ENCODE measurements at regions not wholly inside any gene's neighbourhood (a gene's known extent, or its start where the extent isn't known, plus 50 kb on each side); places are given as distances from the start of the nearest gene placed in this dataset.

DNA sequence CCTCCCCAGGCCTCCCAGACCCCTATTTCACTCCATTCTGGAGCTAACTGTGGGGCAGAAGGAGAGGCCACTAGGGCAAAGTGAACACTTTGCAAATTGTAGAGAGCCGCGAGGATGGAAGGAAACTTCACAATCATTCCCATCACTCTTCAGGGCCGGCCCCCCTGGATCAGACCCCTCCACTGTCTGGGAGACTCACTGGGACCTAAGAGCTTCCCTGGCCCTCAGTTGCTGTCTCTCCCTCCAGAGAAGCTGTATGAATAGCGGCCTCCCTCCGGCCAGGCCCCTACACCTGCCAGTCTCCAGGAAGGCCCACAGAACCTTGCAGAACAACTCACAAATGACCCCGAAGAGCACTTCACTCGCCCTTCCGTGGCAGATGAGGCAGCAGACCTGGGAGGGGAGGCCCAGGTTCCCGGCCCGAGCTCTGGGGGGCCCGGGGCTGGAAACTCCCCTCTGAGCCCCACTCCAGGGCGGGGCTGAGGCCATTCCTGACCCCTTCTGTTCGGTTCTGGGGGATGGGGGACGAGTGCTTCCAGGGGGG, 141.9 kb upstream of the IER5L start:
- DNase-seq (no peak), ATAC-seq (ENCODE audit: low read depth) (no peak)
- in situ Hi-C loops (cut with MboI; ENCODE audit: low sequenced_read_pairs) = no loop called here
- Histone ChIP-seq H3K18ac (ENCODE audit: low read depth, low read length) (peak overlapping the region; percentile 52), H3K56ac (ENCODE audit: extremely low read depth, insufficient read depth, low read length) (peak overlapping the region; percentile 25; the same call in 1 of the 2 replicates), H3K4ac (ENCODE audit: low read depth, low read length) (peak overlapping the region; percentile 98), H3K79me1 (ENCODE audit: low read depth in 1 of 2, low read length in 2 of 2) (no peaks in the 10 kb centered on the region), H2BK15ac (ENCODE audit: low read depth, low read length) (0 out of 3 replicates have a peak overlapping the region, but pooled peaks have one; percentile 17), H4K91ac (ENCODE audit: insufficient read depth, low read depth, low read length) (peak overlapping the region; percentile 79), H2BK5ac (ENCODE audit: low read depth, low read length, poor library complexity, severe bottlenecking) (peak overlapping the region; percentile 44), H3K27me3 (ENCODE audit: control insufficient read depth, insufficient read depth, low read length) (no peaks in the 10 kb centered on the region), H3K36me3 (ENCODE audit: control insufficient read depth, insufficient read depth, low read length) (no peaks in the 10 kb centered on the region), H3K27ac (ENCODE audit: insufficient read depth, low read length) (peak overlapping the region; percentile 48), H3K4me1 (ENCODE audit: control insufficient read depth, insufficient read depth, low read length) (peaks cover 35% of the 10 kb centered on the region), H3K9me1 (ENCODE audit: insufficient read depth, low read length) (peaks cover 15% of the 10 kb centered on the region; the same call in 1 of the 2 replicates), H3K14ac (replicated peaks; ENCODE audit: low read depth, low read length) (peak overlapping the region; percentile 75), H2BK20ac (ENCODE audit: low read depth, low read length) (peak overlapping the region; percentile 56; the same call in 1 of the 2 replicates), H2AFZ (replicated peaks; ENCODE audit: low read length, poor library complexity) (peak overlapping the region; percentile 86), H3K9me3 (ENCODE audit: control insufficient read depth, insufficient read depth, low read length) (no peaks in the 10 kb centered on the region), H3K9ac (ENCODE audit: low read depth, low read length) (peak overlapping the region; percentile 51), H4K20me1 (ENCODE audit: insufficient read depth, low read length) (no peaks in the 10 kb centered on the region), H3K4me2 (ENCODE audit: low read depth, low read length) (peak overlapping the region; percentile 58), H4K5ac (ENCODE audit: low read depth, low read length) (peak overlapping the region; percentile 66), H2BK120ac (ENCODE audit: low read depth, low read length) (peak overlapping the region; percentile 89), H3K4me3 (ENCODE audit: insufficient read depth, low read depth, low read length) (no peak overlapping the region), H2AK5ac (ENCODE audit: low read depth, low read length) (peak overlapping the region; percentile 91; the same call in 1 of the 2 replicates), H4K8ac (ENCODE audit: low read depth in 2 of 2, low read length in 2 of 2) (peak overlapping the region; percentile 86 to 94), H3K23ac (ENCODE audit: low read depth, low read length) (peak overlapping the region; percentile 23; the same call in 1 of the 2 replicates), H2AK9ac (replicated peaks; ENCODE audit: low read depth, low read length, poor library complexity) (peak overlapping the region; percentile 97)
- WGBS, 2 experiments (ENCODE audit: extremely low coverage in 2 of 2, insufficient read length in 1 of 2) = 42% methylated on average over 4 of the region's 14 CpGs; no CpG with 5 or more reads in 1 of the 2 experiments
- TF ChIP-seq BHLHE40 (IDR thresholded peaks at IDR 0.05; ENCODE audit: low read depth, low read length) = no peak
- TF ChIP-seq, protein P1, sequence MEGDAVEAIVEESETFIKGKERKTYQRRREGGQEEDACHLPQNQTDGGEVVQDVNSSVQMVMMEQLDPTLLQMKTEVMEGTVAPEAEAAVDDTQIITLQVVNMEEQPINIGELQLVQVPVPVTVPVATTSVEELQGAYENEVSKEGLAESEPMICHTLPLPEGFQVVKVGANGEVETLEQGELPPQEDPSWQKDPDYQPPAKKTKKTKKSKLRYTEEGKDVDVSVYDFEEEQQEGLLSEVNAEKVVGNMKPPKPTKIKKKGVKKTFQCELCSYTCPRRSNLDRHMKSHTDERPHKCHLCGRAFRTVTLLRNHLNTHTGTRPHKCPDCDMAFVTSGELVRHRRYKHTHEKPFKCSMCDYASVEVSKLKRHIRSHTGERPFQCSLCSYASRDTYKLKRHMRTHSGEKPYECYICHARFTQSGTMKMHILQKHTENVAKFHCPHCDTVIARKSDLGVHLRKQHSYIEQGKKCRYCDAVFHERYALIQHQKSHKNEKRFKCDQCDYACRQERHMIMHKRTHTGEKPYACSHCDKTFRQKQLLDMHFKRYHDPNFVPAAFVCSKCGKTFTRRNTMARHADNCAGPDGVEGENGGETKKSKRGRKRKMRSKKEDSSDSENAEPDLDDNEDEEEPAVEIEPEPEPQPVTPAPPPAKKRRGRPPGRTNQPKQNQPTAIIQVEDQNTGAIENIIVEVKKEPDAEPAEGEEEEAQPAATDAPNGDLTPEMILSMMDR (conservative IDR thresholded peaks at IDR 0.05; ENCODE audit: low read depth, low read length) = no peak
- no peak; the same call in 1 of the 2 replicates for TF ChIP-seq MAZ (IDR thresholded peaks at IDR 0.05; ENCODE audit: borderline replicate concordance, low read depth, low read length)
- TF ChIP-seq, protein P2, sequence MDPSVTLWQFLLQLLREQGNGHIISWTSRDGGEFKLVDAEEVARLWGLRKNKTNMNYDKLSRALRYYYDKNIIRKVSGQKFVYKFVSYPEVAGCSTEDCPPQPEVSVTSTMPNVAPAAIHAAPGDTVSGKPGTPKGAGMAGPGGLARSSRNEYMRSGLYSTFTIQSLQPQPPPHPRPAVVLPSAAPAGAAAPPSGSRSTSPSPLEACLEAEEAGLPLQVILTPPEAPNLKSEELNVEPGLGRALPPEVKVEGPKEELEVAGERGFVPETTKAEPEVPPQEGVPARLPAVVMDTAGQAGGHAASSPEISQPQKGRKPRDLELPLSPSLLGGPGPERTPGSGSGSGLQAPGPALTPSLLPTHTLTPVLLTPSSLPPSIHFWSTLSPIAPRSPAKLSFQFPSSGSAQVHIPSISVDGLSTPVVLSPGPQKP (IDR thresholded peaks at IDR 0.05; ENCODE audit: borderline replicate concordance, low read depth, low read length) = no peak
- TF ChIP-seq, protein P3, sequence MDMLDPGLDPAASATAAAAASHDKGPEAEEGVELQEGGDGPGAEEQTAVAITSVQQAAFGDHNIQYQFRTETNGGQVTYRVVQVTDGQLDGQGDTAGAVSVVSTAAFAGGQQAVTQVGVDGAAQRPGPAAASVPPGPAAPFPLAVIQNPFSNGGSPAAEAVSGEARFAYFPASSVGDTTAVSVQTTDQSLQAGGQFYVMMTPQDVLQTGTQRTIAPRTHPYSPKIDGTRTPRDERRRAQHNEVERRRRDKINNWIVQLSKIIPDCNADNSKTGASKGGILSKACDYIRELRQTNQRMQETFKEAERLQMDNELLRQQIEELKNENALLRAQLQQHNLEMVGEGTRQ (IDR thresholded peaks at IDR 0.05; ENCODE audit: low read depth, low read length) = no peak
- no peak for TF ChIP-seq FOS (IDR thresholded peaks at IDR 0.05; ENCODE audit: low read depth, low read length)
- no peak for TF ChIP-seq SMC3 (IDR thresholded peaks at IDR 0.05; ENCODE audit: low read depth, low read length)
- TF ChIP-seq MXI1 (IDR thresholded peaks at IDR 0.05; ENCODE audit: borderline replicate concordance, low read depth, low read length) = no peak
- no peak for TF ChIP-seq CEBPB (IDR thresholded peaks at IDR 0.05; ENCODE audit: low read depth, low read length)
- no peak for TF ChIP-seq POLR2A (IDR thresholded peaks at IDR 0.05; ENCODE audit: low read depth, low read length)
- no peak for TF ChIP-seq MAFK (IDR thresholded peaks at IDR 0.05; ENCODE audit: low read depth, low read length)
- no peak for TF ChIP-seq RAD21 (IDR thresholded peaks at IDR 0.05; ENCODE audit: low read length)
- TF ChIP-seq NFE2L2 (IDR thresholded peaks at IDR 0.05; ENCODE audit: low read depth, low read length) = no peak
- TF ChIP-seq CHD1 (IDR thresholded peaks at IDR 0.05; ENCODE audit: low read depth, low read length) = no peak
- no peak for TF ChIP-seq RCOR1 (IDR thresholded peaks at IDR 0.05; ENCODE audit: insufficient replicate concordance, low read length)
- TF ChIP-seq RFX5 (IDR thresholded peaks at IDR 0.05; ENCODE audit: low read depth, low read length) = no peak
- dilution Hi-C loops (cut with HindIII; ENCODE audit: low sequenced_read_pairs, unreplicated experiment) = no loop called here
- BruUV-seq (replicated peaks) = no TSS peak
- ChIA-PET CTCF (interaction anchor here (0.6 to 0.8 kb wide), 2 partner anchors 12 to 126 kb away, joined by 3 to 4 read pairs; no protein-coding TSS in a partner anchor), POLR2A (ENCODE audit: unreplicated experiment) (no interaction called here)
- intact Hi-C loops (cut with micrococcal nuclease) = loop anchor here (5.0 kb wide), 1 partner anchor 143 kb away; the partner anchor contains the start of gene IER5L
